Epithelial cell of esophagus (primary cell): ENCODE measurements at regions not wholly inside any gene's neighbourhood (a gene's known extent, or its start where the extent isn't known, plus 50 kb on each side); places are given as distances from the start of the nearest gene placed in this dataset.
A peak's percentile ranks its signal among the peaks of the same experiment; 100 is the strongest.
"Not testable (repeated sequence)": the region's sequence is repeated elsewhere in the genome, so short reads cannot be mapped to it uniquely, and the experiment has no call there.

Experiments used
- DNase-seq: peaks from one replicate; pipeline ENCODE4 v3.0.0; 2010; ENCODE audit warnings: low read depth
- H3K4me3 ChIP-seq: 2 replicates; pipeline ENCODE4 v1.5.1; 2011; ENCODE audit warnings: mild to moderate bottlenecking, low read length, control low read depth
- TF ChIP-seq, protein P1 (sequence below): IDR thresholded peaks from 2 replicates; pipeline ENCODE4 v1.5.1; 2011; ENCODE audit warnings: low read depth, mild to moderate bottlenecking, low read length, control low read depth, inconsistent platforms; ENCODE audit not compliant: insufficient read depth; ENCODE audit errors: missing control alignments

DNA sequence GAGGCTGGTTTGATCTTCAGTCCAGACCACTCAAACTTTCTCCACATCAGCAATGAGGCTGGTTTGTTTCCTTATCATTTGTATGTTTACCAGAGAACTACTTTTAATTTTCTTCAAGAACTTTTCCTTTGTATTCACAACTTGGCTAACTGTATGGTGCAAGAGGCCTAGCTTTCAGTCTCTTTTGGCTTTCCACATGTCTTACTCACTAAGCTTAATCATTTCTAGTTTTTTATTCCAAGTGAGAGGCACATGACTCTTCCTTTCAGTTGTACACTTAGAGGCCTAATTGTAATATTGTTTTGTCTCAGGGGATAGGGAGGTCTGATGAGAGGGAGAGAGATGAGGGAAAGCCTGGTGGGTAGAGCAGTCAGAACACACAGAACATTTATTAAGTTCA, 554.0 kb upstream of the ARRDC3 start:
- H3K4me3 ChIP-seq: no peak overlapping the region
- TF ChIP-seq, protein P1, sequence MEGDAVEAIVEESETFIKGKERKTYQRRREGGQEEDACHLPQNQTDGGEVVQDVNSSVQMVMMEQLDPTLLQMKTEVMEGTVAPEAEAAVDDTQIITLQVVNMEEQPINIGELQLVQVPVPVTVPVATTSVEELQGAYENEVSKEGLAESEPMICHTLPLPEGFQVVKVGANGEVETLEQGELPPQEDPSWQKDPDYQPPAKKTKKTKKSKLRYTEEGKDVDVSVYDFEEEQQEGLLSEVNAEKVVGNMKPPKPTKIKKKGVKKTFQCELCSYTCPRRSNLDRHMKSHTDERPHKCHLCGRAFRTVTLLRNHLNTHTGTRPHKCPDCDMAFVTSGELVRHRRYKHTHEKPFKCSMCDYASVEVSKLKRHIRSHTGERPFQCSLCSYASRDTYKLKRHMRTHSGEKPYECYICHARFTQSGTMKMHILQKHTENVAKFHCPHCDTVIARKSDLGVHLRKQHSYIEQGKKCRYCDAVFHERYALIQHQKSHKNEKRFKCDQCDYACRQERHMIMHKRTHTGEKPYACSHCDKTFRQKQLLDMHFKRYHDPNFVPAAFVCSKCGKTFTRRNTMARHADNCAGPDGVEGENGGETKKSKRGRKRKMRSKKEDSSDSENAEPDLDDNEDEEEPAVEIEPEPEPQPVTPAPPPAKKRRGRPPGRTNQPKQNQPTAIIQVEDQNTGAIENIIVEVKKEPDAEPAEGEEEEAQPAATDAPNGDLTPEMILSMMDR: no peak
- DNase-seq: no peak

DNA sequence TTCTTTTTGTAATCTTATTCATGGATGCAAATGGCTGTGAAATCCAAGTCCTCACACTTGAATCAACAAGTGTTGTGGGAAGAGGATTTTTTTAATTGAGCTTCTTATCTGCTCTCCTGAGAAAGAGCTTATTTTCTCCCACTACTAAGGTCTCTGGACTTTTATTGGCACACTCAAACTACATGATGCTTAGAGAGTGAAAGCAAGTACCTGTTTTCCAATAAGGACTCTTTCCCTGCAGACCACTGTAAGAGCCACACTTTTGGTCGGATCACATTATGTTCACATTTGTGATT, 546.4 kb upstream of the ARRDC3 start:
- TF ChIP-seq, protein P1: no peak
- DNase-seq: no peak

DNA sequence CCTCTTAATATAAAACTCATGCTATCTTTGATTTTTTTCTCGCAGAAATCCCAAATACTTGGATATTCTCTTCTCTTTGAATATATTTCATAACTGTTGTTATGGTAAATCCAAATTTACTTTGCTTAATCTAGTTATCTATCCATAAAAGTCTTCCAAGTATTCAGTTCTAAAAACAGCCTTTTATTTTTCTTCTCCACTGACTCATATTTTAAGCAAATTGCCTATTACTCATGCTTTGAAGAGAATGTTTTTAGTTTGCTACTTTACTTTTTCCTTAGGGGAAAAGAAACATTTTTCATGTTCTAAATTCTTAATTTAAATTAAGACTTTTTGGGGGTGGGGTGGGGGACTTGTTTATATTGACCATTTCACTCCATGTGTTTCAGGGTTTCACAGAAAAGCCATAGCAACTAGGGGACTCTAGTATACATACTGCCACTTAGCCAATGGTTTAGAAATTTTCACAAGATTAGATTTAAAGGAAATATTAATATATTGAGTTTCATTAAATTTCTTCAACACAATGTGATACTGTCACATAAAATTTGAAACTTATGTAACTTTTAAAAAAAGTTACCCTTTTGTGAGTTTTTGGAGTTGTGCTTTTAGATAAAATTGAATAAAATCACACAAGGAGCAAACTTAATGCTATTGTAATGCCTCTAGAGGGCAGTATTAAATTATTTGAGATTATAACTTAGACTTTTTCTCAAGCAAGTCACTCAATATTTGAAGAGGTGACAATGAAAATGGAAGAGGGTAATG, 545.8 kb upstream of the ARRDC3 start:
- peak; percentile 7 for DNase-seq
- TF ChIP-seq, protein P1: peak; percentile 20
- H3K4me3 ChIP-seq: no peak overlapping the region

More for the DNA sequence above, 546.4 kb upstream of the ARRDC3 start:
- no peak overlapping the region for H3K4me3 ChIP-seq

DNA sequence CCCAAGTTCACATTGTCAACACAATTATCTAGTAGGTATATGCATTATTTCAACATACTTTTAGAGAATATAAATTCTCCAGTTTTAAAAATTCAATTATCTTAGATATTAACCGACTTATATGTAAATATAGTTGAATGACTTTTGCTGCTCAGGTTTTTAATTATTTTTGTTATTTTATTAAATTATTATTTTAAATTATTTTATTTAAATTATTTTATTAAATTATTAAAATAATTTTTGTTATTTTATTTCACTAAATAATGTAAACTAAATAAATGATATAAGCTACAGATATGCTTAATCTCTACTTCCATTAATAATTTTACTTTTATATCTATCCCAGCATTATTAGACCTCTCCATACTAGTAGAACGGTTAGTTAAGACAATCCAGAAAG, 544.3 kb upstream of the ARRDC3 start:
- no peak for DNase-seq
- H3K4me3 ChIP-seq: no peak overlapping the region
- TF ChIP-seq, protein P1: no peak

DNA sequence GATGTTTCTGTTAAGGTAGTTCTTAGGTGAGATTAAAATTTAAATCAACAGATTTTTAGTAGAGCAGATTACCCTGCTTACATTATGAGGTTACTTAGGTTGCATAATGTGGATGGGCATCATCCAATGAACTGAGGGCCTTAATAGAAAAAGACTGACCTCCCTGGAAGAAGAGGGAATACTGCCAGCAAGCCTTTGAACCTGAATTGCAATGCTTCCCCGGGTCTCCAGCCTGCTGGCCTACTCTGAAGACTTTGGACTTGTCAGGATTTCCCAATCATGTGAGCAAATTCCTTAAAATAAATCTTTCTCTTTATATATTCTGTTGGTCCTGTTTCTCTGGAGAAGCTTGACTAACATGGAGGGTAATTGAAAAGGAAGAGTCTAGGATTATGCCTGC, 542.1 kb upstream of the ARRDC3 start:
- TF ChIP-seq, protein P1: no peak
- DNase-seq: no peak
- no peak overlapping the region for H3K4me3 ChIP-seq

DNA sequence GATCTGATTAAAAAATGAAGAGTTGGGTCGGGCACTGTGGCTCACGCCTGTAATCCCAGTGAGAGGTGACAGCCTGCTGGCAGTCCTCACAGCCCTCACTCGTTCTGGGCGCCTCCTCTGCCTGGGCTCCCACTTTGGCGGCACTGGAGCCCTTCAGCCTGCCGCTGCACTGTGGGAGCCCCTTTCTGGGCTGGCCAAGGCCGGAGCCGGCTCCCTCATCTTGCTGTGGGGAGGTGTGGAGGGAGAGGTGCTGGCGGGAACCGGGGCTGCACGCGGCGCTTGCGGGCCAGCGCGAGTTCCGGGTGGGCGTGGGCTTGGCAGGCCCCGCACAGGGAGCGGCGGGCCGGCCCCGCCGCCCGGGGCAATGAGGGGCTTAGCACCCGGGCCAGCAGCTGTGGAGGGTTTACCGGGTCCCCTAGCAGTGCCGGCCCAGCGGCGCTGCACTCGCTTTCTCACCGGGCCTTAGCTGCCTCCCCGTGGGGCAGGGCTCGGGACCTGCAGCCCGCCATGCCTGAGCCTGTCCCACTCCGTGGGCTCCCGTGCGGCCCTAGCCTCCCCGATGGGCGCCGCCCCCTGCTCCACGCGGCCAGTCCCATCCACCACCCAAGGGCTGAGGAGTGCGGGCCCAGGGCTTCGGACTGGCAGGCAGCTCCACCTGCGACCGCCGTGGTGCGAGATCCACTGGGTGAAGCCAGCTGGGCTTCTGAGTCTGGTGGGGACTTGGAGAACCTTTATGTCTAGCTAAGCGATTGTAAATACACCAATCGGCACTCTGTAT, 534.1 kb upstream of the ARRDC3 start:
- not testable (repeated sequence) for H3K4me3 ChIP-seq, DNase-seq

DNA sequence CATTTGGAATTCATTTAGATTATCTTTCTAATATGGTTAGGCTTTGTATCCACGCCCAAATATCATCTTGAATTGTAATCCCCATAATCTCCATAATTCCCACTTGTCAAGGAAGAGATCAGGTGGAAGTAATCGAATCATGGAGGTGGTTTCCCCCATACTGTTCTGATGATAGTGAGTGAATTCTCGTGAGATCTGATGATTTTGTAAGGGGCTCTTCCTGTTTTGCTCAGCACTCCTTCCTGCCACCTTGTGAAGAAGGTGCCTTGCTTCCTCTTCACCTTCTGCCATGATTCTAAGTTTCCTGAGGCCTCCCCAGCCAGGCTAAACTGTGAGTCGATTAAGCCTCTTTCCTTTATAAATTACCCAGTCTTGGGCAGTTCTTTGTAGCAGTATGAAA, 527.5 kb upstream of the ARRDC3 start:
- no peak for DNase-seq
- TF ChIP-seq, protein P1: no peak
- no peak overlapping the region for H3K4me3 ChIP-seq
